ENCODE measurements at regions not wholly inside any gene's neighbourhood (a gene's known extent, or its start where the extent isn't known, plus 50 kb on each side); places are given as distances from the start of the nearest gene placed in this dataset.
A peak's percentile ranks its signal among the peaks of the same experiment; 100 is the strongest.

- in situ Hi-C loops (cut with HindIII; ENCODE audit: low pct_unique_long_range_greater_than_20kb, low sequenced_read_pairs), result no loop called here
- peak; percentile 11 for DNase-seq (ENCODE audit: low read depth)
Measured at GRCh38 chr22:34036931-34037330, 116.7 kb upstream of the LARGE1 start.

- no peak for DNase-seq (ENCODE audit: low read depth)
- in situ Hi-C loops (cut with HindIII; ENCODE audit: low pct_unique_long_range_greater_than_20kb, low sequenced_read_pairs), result no loop called here
Measured at GRCh38 chr22:34038801-34039555, 118.7 kb upstream of the LARGE1 start.

GRCh38 chr22:34045311-34045710 lies 125.0 kb upstream of the LARGE1 start:
- in situ Hi-C loops (cut with HindIII; ENCODE audit: low pct_unique_long_range_greater_than_20kb, low sequenced_read_pairs), result no loop called here
- no peak for DNase-seq (ENCODE audit: low read depth)

- in situ Hi-C loops (cut with HindIII; ENCODE audit: low pct_unique_long_range_greater_than_20kb, low sequenced_read_pairs), result no loop called here
- peak; percentile 83 for DNase-seq (ENCODE audit: low read depth)
Measured at GRCh38 chr22:34055525-34056200, 135.4 kb upstream of the LARGE1 start.

- in situ Hi-C loops (cut with HindIII; ENCODE audit: low pct_unique_long_range_greater_than_20kb, low sequenced_read_pairs), result no loop called here
- DNase-seq (ENCODE audit: low read depth), result no peak
Measured at GRCh38 chr22:34057726-34058125, 137.4 kb upstream of the LARGE1 start.

- DNase-seq (ENCODE audit: low read depth), result no peak
- in situ Hi-C loops (cut with HindIII; ENCODE audit: low pct_unique_long_range_greater_than_20kb, low sequenced_read_pairs), result no loop called here
Measured at GRCh38 chr22:34064696-34065095, 144.4 kb upstream of the LARGE1 start.

GRCh38 chr22:34067031-34067430 lies 146.8 kb upstream of the LARGE1 start:
- in situ Hi-C loops (cut with HindIII; ENCODE audit: low pct_unique_long_range_greater_than_20kb, low sequenced_read_pairs), result no loop called here

GRCh38 chr22:34068001-34068400 lies 147.7 kb upstream of the LARGE1 start:
- DNase-seq (ENCODE audit: low read depth), result no peak
- in situ Hi-C loops (cut with HindIII; ENCODE audit: low pct_unique_long_range_greater_than_20kb, low sequenced_read_pairs), result no loop called here

More at GRCh38 chr22:34067031-34067430, 146.8 kb upstream of the LARGE1 start:
- DNase-seq (ENCODE audit: low read depth), result no peak

GRCh38 chr22:34070051-34070450 lies 149.8 kb upstream of the LARGE1 start:
- in situ Hi-C loops (cut with HindIII; ENCODE audit: low pct_unique_long_range_greater_than_20kb, low sequenced_read_pairs), result no loop called here
- no peak for DNase-seq (ENCODE audit: low read depth)

- in situ Hi-C loops (cut with HindIII; ENCODE audit: low pct_unique_long_range_greater_than_20kb, low sequenced_read_pairs), result no loop called here
- no peak for DNase-seq (ENCODE audit: low read depth)
Measured at GRCh38 chr22:34070531-34070930, 150.3 kb upstream of the LARGE1 start.

GRCh38 chr22:34072585-34072984 lies 152.3 kb upstream of the LARGE1 start:
- in situ Hi-C loops (cut with HindIII; ENCODE audit: low pct_unique_long_range_greater_than_20kb, low sequenced_read_pairs), result no loop called here
- no peak for DNase-seq (ENCODE audit: low read depth)

- in situ Hi-C loops (cut with HindIII; ENCODE audit: low pct_unique_long_range_greater_than_20kb, low sequenced_read_pairs), result no loop called here
- DNase-seq (ENCODE audit: low read depth), result no peak
Measured at GRCh38 chr22:34080433-34080832, 160.2 kb upstream of the LARGE1 start.

GRCh38 chr22:34096770-34097169 lies 176.5 kb upstream of the LARGE1 start:
- DNase-seq (ENCODE audit: low read depth), result no peak
- in situ Hi-C loops (cut with HindIII; ENCODE audit: low pct_unique_long_range_greater_than_20kb, low sequenced_read_pairs), result no loop called here

- DNase-seq (ENCODE audit: low read depth), result no peak
- in situ Hi-C loops (cut with HindIII; ENCODE audit: low pct_unique_long_range_greater_than_20kb, low sequenced_read_pairs), result no loop called here
Measured at GRCh38 chr22:34099278-34099677, 179.0 kb upstream of the LARGE1 start.

- DNase-seq (ENCODE audit: low read depth), result no peak
- in situ Hi-C loops (cut with HindIII; ENCODE audit: low pct_unique_long_range_greater_than_20kb, low sequenced_read_pairs), result no loop called here
Measured at GRCh38 chr22:34102633-34103032, 182.4 kb upstream of the LARGE1 start.

GRCh38 chr22:34105461-34106062 lies 185.3 kb upstream of the LARGE1 start:
- in situ Hi-C loops (cut with HindIII; ENCODE audit: low pct_unique_long_range_greater_than_20kb, low sequenced_read_pairs), result no loop called here
- peak; percentile 18 for DNase-seq (ENCODE audit: low read depth)

GRCh38 chr22:34108168-34108567 lies 187.9 kb upstream of the LARGE1 start:
- DNase-seq (ENCODE audit: low read depth), result no peak
- in situ Hi-C loops (cut with HindIII; ENCODE audit: low pct_unique_long_range_greater_than_20kb, low sequenced_read_pairs), result no loop called here

GRCh38 chr22:34111210-34111824 lies 191.0 kb upstream of the LARGE1 start:
- in situ Hi-C loops (cut with HindIII; ENCODE audit: low pct_unique_long_range_greater_than_20kb, low sequenced_read_pairs), result no loop called here
- peak; percentile 28 for DNase-seq (ENCODE audit: low read depth)

GRCh38 chr22:34113381-34113780 lies 193.1 kb upstream of the LARGE1 start:
- no peak for DNase-seq (ENCODE audit: low read depth)
- in situ Hi-C loops (cut with HindIII; ENCODE audit: low pct_unique_long_range_greater_than_20kb, low sequenced_read_pairs), result no loop called here

Data from Caki2 (cell line).